OCI-LY3 (cell line): ENCODE measurements at regions not wholly inside any gene's neighbourhood (a gene's known extent, or its start where the extent isn't known, plus 50 kb on each side); places are given as distances from the start of the nearest gene placed in this dataset.

Source experiments
- H2AFZ ChIP-seq: fragments of 200-600, 300-600 bp; shearing (Covaris generic); 2 replicates; pipeline ENCODE4 v1.6.0; 2014; ENCODE audit warnings: antibody characterized with exemption, low read depth, low read length
- H3K27ac ChIP-seq: fragments of 200-600, 300-600 bp; sonication (generic); 2 replicates; pipeline ENCODE4 v1.5.1; 2014; ENCODE audit warnings: mild to moderate bottlenecking, low read length, moderate library complexity, mixed read lengths
- H3K27me3 ChIP-seq: fragments of 200-600, 300-600 bp; sonication (generic); 2 replicates; pipeline ENCODE4 v1.6.1; 2014; ENCODE audit warnings: low read depth, low read length, mixed read lengths
- H3K36me3 ChIP-seq: fragments of 200-600, 300-600 bp; sonication (generic); replicated peaks from 2 replicates; pipeline ENCODE3; 2014; ENCODE audit warnings: low read depth, low read length, mixed read lengths
- H3K4me1 ChIP-seq: fragments of 300-600, 200-600 bp; sonication (generic); 2 replicates; pipeline ENCODE4 v1.6.1; 2014; ENCODE audit warnings: low read length, mixed read lengths
- H3K4me2 ChIP-seq: fragments of 200-600, 300-600 bp; sonication (generic); 2 replicates; pipeline ENCODE4 v1.6.1; 2014; ENCODE audit warnings: low read length, mixed read lengths
- H3K4me3 ChIP-seq: fragments of 300-600, 200-600 bp; sonication (generic); 2 replicates; pipeline ENCODE4 v1.5.1; 2014; ENCODE audit warnings: antibody characterized with exemption, mild to moderate bottlenecking, low read length, moderate library complexity
- H3K79me2 ChIP-seq: fragments of 300-600, 200-600 bp; shearing (Covaris generic); 2 replicates; pipeline ENCODE4 v1.6.1; 2014; ENCODE audit warnings: mild to moderate bottlenecking, low read length, mixed read lengths
- H3K9ac ChIP-seq: fragments of 300-600, 200-600 bp; shearing (Covaris generic); 2 replicates; pipeline ENCODE4 v1.6.0; 2014; ENCODE audit warnings: mild to moderate bottlenecking, low read length, moderate library complexity
- H3K9me3 ChIP-seq: fragments of 200-600, 300-600 bp; shearing (Covaris generic); 2 replicates; pipeline ENCODE4 v1.6.1; 2014; ENCODE audit warnings: low read length, mixed read lengths; ENCODE audit not compliant: insufficient read depth
- H4K20me1 ChIP-seq: fragments of 200-600, 300-600 bp; sonication (generic); 2 replicates; pipeline ENCODE4 v1.6.1; 2016; ENCODE audit warnings: low read length, mixed read lengths; ENCODE audit not compliant: insufficient read depth
- CTCF ChIP-seq: fragments of 200-600, 300-600 bp; sonication (generic); IDR thresholded peaks from 2 replicates; pipeline ENCODE4 v1.5.1; 2014; ENCODE audit warnings: antibody characterized with exemption, low read length, low read depth
- EZH2phosphoT487 ChIP-seq: fragments of 200-600 bp; shearing (Covaris generic); IDR thresholded peaks from 2 replicates; pipeline ENCODE4 v1.6.1; 2018; ENCODE audit warnings: antibody characterized with exemption, mixed run types, low read depth

- no peak for TF ChIP-seq CTCF
These were observed 53.6 kb upstream of the PPARGC1A start for GRCh38 chr4:23943478-23943877.

GRCh38 chr4:23942471-23942870, 52.6 kb upstream of the PPARGC1A start:
- no peaks in the 10 kb centered on the region for H3K27me3 ChIP-seq
- H4K20me1 ChIP-seq, result no peaks in the 10 kb centered on the region
- peaks cover 7% of the 10 kb centered on the region; the same call in 1 of the 2 replicates for H3K4me1 ChIP-seq
- no peak overlapping the region for H3K4me2 ChIP-seq
- no peaks in the 10 kb centered on the region for H3K79me2 ChIP-seq
- no peaks in the 10 kb centered on the region for H3K9me3 ChIP-seq
- TF ChIP-seq CTCF (no peak), EZH2phosphoT487 (no peak)
- no peak overlapping the region for H3K4me3 ChIP-seq
- H3K27ac ChIP-seq, result no peak overlapping the region
- H3K9ac ChIP-seq, result no peak overlapping the region
- no peaks in the 10 kb centered on the region for H3K36me3 ChIP-seq
- no peak overlapping the region for H2AFZ ChIP-seq

More at GRCh38 chr4:23943478-23943877, 53.6 kb upstream of the PPARGC1A start:
- Histone ChIP-seq H3K9me3 (no peaks in the 10 kb centered on the region), H3K36me3 (no peaks in the 10 kb centered on the region), H3K4me3 (no peak overlapping the region), H3K27me3 (no peaks in the 10 kb centered on the region), H3K27ac (no peak overlapping the region), H3K4me2 (no peak overlapping the region), H3K9ac (no peak overlapping the region), H2AFZ (no peak overlapping the region), H3K4me1 (peaks cover 7% of the 10 kb centered on the region; the same call in 1 of the 2 replicates), H4K20me1 (no peaks in the 10 kb centered on the region), H3K79me2 (no peaks in the 10 kb centered on the region)
